Lower leg skin (tissue), 4 donors: ENCODE measurements at regions not wholly inside any gene's neighbourhood (a gene's known extent, or its start where the extent isn't known, plus 50 kb on each side); places are given as distances from the start of the nearest gene placed in this dataset.

Experiments
- DNase-seq, 2 donors: peaks; one replicate each; pipeline ENCODE4 v3.0.0-alpha.2; 2019; ENCODE audit warnings: low spot score in 2 of 2
- H3K4me3 ChIP-seq: fragments of 200-600 bp; sonication (generic); 2 replicates; pipeline ENCODE4 v1.5.1; 2017; ENCODE audit warnings: mild to moderate bottlenecking, low read depth; ENCODE audit not compliant: poor library complexity, severe bottlenecking
- CTCF ChIP-seq, 3 donors: fragments of 450-650 bp; IDR thresholded peaks; one replicate each; pipeline ENCODE4 v1.5.1; 2016; ENCODE audit warnings: antibody characterized with exemption in 3 of 3, mild to moderate bottlenecking in 3 of 3, moderate library complexity in 2 of 3
- POLR2A ChIP-seq, 2 donors: fragments of 450-650 bp; IDR thresholded peaks; one replicate each; pipeline ENCODE4 v1.6.1; 2016 to 2017; ENCODE audit warnings: antibody characterized with exemption in 2 of 2, mild to moderate bottlenecking in 1 of 2, moderate library complexity in 1 of 2
- WGBS, 2 donors: methylation state at CpG; one replicate each; pipeline ENCODE4 v1.1.5; 2018; 5-methylcytosine and 5-hydroxymethylcytosine counted together
- intact Hi-C: fragments of 100-400 bp; cut with DNase I; formaldehyde crosslinking; loops from one replicate; pipeline ENCODE4 v1.15.0; 2023; ENCODE audit warnings: low total_unique reads

- TF ChIP-seq CTCF (IDR thresholded peaks at IDR 0.05) (no peak), POLR2A (IDR thresholded peaks at IDR 0.05) (no peak)
- 76 to 83% methylated on average over 11 of the region's 11 CpGs for WGBS, 2 donors
- H3K4me3 ChIP-seq: no peak overlapping the region
- DNase-seq: no peak
- intact Hi-C loops: no loop called here
Observed at GRCh38 chr14:96965885-96966595, 168.9 kb downstream of the VRK1 start.

- 93 to 100% methylated on average over 1 of the region's 1 CpG for WGBS, 2 donors
- no peak overlapping the region for H3K4me3 ChIP-seq
- intact Hi-C loops: no loop called here
- no peak for DNase-seq
- no peak for TF ChIP-seq CTCF (IDR thresholded peaks at IDR 0.05)
- no peak for TF ChIP-seq POLR2A (IDR thresholded peaks at IDR 0.05)
Observed at GRCh38 chr14:96975116-96975515, 177.9 kb downstream of the VRK1 start.

- no peak for DNase-seq
- intact Hi-C loops: no loop called here
- no peak for TF ChIP-seq POLR2A (IDR thresholded peaks at IDR 0.05)
- TF ChIP-seq CTCF (IDR thresholded peaks at IDR 0.05): no peak
- 54 to 59% methylated on average over 4 of the region's 4 CpGs for whole genome bisulfite sequencing, 2 donors
- no peak overlapping the region for H3K4me3 ChIP-seq
Observed at GRCh38 chr14:96978525-96979272, 181.5 kb downstream of the VRK1 start.

GRCh38 chr14:96979611-96980074 lies 182.5 kb downstream of the VRK1 start:
- intact Hi-C loops: no loop called here
- TF ChIP-seq POLR2A (IDR thresholded peaks at IDR 0.05) (no peak), CTCF (IDR thresholded peaks at IDR 0.05) (no peak)
- H3K4me3 ChIP-seq: no peak overlapping the region

GRCh38 chr14:96980835-96981234 lies 183.7 kb downstream of the VRK1 start:
- no peak for DNase-seq
- H3K4me3 ChIP-seq: no peak overlapping the region
- WGBS, 2 donors: 89 to 92% methylated on average over 4 of the region's 4 CpGs
- TF ChIP-seq POLR2A (IDR thresholded peaks at IDR 0.05) (no peak), CTCF (IDR thresholded peaks at IDR 0.05) (no peak)
- intact Hi-C loops: no loop called here

More at GRCh38 chr14:96979611-96980074, 182.5 kb downstream of the VRK1 start:
- DNase-seq: no peak
- 14 to 22% methylated on average over 12 of the region's 12 CpGs for WGBS, 2 donors
